HG03139 (cell line): ENCODE measurements at regions not wholly inside any gene's neighbourhood (a gene's known extent, or its start where the extent isn't known, plus 50 kb on each side); places are given as distances from the start of the nearest gene placed in this dataset.
"Not testable (repeated sequence)": the region's sequence is repeated elsewhere in the genome, so short reads cannot be mapped to it uniquely, and the experiment has no call there.

Experiments
- ATAC-seq: cut with Tn5 transposase; IDR thresholded peaks from one replicate; pipeline ENCODE4 v1.9.1; 2021; ENCODE audit not compliant: unreplicated experiment

GRCh38 chr17:30644287-30644686, 167.1 kb downstream of the GOSR1 start:
- not testable (repeated sequence) for ATAC-seq

- ATAC-seq, result not testable (repeated sequence)
Observed at GRCh38 chr17:30641428-30641827, 164.2 kb downstream of the GOSR1 start.

GRCh38 chr17:30639391-30639790, 162.2 kb downstream of the GOSR1 start:
- not testable (repeated sequence) for ATAC-seq

GRCh38 chr17:30638968-30639367, 161.8 kb downstream of the GOSR1 start:
- ATAC-seq, result not testable (repeated sequence)

GRCh38 chr17:30631651-30632050, 154.4 kb downstream of the GOSR1 start:
- ATAC-seq, result not testable (repeated sequence)

- ATAC-seq, result not testable (repeated sequence)
Observed at GRCh38 chr17:30625380-30625779, 148.2 kb downstream of the GOSR1 start.

GRCh38 chr17:30624180-30624579, 147.0 kb downstream of the GOSR1 start:
- not testable (repeated sequence) for ATAC-seq

- ATAC-seq, result not testable (repeated sequence)
Observed at GRCh38 chr17:30609682-30610081, 132.5 kb downstream of the GOSR1 start.

- ATAC-seq, result no peak
Observed at GRCh38 chr17:30605523-30605922, 128.3 kb downstream of the GOSR1 start.

- ATAC-seq, result no peak
Observed at GRCh38 chr17:30605027-30605426, 127.8 kb downstream of the GOSR1 start.

- not testable (repeated sequence) for ATAC-seq
Observed at GRCh38 chr17:30602396-30602795, 125.2 kb downstream of the GOSR1 start.

GRCh38 chr17:30601984-30602383, 124.8 kb downstream of the GOSR1 start:
- not testable (repeated sequence) for ATAC-seq

- ATAC-seq, result no peak
Observed at GRCh38 chr17:30600830-30601494, 123.8 kb downstream of the GOSR1 start.

GRCh38 chr17:30600060-30600829, 123.0 kb downstream of the GOSR1 start:
- peak; percentile 73 for ATAC-seq

GRCh38 chr17:30599428-30600059, 122.3 kb downstream of the GOSR1 start:
- ATAC-seq, result no peak

- ATAC-seq, result no peak
Observed at GRCh38 chr17:30597776-30598288, 120.6 kb downstream of the GOSR1 start.

GRCh38 chr17:30596948-30597775, 120.0 kb downstream of the GOSR1 start:
- not testable (repeated sequence) for ATAC-seq

- not testable (repeated sequence) for ATAC-seq
Observed at GRCh38 chr17:30594953-30595371, 117.8 kb downstream of the GOSR1 start.

GRCh38 chr17:30594223-30594952, 117.2 kb downstream of the GOSR1 start:
- no peak for ATAC-seq
